HK-2 (cell line): ENCODE measurements at regions not wholly inside any gene's neighbourhood (a gene's known extent, or its start where the extent isn't known, plus 50 kb on each side); places are given as distances from the start of the nearest gene placed in this dataset.
"Not testable (repeated sequence)": the region's sequence is repeated elsewhere in the genome, so short reads cannot be mapped to it uniquely, and the experiment has no call there.

Experiments
- DNase-seq: peaks from one replicate; pipeline ENCODE4 v3.0.0-alpha.2; 2018; ENCODE audit not compliant: unreplicated experiment

GRCh38 chr6:145155873-145156782 is 579.2 kb downstream of the EPM2A start:
- no peak for DNase-seq

GRCh38 chr6:145158636-145159035 is 576.7 kb downstream of the EPM2A start:
- DNase-seq: not testable (repeated sequence)

DNA sequence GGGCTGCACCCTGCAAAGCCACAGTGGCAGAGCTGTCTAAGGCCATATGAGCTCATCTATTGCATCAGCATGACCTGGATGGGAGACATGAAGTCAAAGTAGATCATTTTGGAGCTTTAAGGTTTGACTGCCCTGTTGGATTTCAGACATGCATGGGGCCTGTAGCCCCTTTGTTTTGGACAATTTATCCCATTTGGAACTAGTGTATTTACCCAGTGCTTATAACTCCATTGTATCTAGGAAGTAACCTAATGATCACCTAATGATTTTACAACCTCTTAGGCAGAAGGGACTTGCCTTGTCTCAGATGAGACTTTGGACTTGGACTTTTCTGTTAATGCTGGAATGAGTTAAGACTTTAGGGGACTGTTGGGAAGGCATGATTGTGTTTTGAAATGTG is 575.4 kb downstream of the EPM2A start:
- DNase-seq: no peak

DNA sequence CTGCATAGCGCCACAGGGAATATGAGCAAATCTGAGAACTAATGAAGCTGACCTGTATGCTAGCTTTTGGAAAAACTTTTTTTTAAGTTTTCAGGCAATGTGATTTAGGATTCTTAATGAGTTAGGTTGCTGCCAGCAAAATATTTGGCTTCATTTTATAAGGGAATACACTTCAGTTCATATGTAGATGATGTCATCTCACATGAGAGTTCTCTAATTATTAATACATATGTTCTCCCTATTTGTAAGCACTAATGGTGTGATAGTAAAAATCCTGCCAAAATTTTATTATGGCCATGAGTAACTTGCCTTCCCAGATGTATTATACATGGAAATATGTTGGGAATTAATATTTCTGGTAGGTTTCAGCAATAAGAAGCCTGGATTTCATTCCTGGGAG is 573.8 kb downstream of the EPM2A start:
- DNase-seq: no peak

- no peak for DNase-seq
Observed at GRCh38 chr6:145169726-145170224, 565.5 kb downstream of the EPM2A start.

DNA sequence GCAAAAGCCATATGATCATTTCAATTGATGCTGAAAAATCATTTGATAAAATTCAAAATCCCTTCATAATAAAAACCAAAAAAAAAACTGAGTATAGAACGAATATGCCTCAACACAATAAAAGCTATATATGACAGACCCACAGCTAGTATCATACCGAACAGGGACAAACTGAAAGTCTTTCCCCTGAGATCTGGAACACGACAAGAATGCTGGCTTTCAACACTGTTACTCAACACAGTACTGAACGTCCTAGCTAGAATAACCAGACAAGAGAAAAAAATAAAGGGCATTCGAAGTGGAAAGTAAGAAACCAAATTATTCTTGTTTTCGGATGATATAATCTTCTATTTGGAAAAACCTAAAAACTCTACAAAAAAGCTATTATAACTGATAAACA is 559.9 kb downstream of the EPM2A start:
- DNase-seq: no peak

GRCh38 chr6:145178391-145178790 is 556.9 kb downstream of the EPM2A start:
- DNase-seq: no peak

GRCh38 chr6:145187491-145188206 is 547.7 kb downstream of the EPM2A start:
- no peak for DNase-seq

DNA sequence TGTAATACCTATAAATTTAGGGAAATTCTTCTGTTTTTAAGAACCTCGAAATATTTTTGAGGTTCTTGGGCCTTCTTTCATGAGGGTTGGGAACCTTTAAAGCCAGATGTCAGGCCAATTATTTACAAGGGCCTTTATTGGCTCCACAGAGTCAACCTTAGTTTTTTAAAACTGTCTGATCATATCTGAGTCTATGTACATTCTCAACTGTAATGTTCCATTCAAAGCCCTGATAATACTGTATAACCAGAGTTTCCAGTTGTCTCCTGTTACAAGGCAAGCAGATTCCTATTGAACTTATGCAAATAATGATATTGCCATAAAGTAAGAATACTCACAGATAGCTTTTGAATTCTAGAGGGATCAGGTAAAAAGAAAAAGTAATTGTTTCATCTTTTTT is 545.5 kb downstream of the EPM2A start:
- no peak for DNase-seq

GRCh38 chr6:145194389-145194788 is 540.9 kb downstream of the EPM2A start:
- DNase-seq: no peak

GRCh38 chr6:145199961-145200360 is 535.4 kb downstream of the EPM2A start:
- DNase-seq: no peak

- DNase-seq: no peak
Observed at GRCh38 chr6:145204301-145204700, 531.0 kb downstream of the EPM2A start.

DNA sequence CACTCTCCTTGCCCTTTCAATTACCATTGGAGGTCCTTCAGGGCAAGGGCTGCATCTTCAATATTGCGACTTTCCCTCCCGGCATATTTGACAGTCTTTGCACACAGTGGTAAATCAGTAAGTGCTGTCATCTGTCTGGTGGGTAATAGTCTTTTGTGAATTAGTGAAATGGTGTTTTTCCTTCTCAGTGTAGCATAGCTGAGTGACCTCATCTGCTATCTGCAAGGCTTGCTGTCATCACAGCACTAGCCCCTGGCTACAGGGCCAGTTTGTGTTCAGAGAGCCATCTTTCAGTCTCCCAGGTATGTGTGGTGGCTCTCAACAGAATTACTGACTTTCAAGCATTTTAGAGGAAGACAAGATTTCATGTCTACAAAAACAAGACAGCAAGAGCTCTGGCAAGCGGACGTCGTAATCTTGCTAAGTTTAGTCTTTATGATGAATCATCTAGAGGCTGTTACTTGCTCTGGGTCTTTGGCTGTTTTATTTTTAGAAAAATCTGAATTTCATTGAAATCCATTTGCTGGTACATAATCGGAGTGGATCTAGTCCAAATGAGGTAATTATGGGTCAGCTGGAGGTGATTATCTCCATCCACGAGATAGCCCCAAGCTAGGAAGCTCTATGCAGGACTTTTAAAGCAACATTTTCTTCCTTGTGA is 528.9 kb downstream of the EPM2A start:
- DNase-seq: no peak

GRCh38 chr6:145208474-145208873 is 526.8 kb downstream of the EPM2A start:
- DNase-seq: no peak

GRCh38 chr6:145209272-145209671 is 526.0 kb downstream of the EPM2A start:
- DNase-seq: no peak

DNA sequence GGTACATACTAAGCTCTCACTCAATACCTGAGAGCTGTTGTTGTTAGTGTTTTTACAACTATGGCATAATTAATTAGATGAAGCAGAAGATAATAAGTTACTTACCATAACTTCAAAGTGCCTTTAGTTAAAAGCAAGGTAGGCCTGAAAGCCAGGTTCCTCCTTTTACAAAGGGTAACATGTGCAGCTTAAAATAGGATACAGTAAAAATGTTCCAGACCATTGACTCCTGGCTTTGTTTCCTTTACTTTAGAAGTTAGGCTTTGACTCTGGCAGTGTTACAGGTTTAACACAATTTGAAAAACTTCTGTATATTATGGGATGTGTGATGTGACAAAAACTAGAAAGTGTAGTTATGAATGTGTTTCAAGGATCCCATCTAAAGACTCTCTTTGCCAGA is 522.5 kb downstream of the EPM2A start:
- no peak for DNase-seq

- DNase-seq: no peak
Observed at GRCh38 chr6:145213614-145214013, 521.7 kb downstream of the EPM2A start.

DNA sequence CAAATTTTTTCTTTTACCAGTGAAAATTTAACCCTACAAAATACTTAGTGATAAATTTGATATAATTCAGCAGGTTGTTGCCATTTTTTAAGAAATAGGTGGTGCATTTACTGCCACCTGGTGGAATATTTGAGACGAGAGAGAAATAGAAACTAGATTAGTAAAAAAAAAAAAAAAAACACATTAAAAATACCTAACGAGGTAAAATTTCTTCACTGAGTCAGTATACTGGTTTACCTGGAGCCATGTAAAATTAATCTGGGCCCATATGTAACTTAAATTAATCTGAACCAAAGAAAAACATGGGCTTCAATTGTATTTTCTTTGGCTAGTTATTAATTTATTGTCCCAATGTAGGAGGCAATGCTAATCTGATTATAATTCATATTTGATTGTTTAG is 520.8 kb downstream of the EPM2A start:
- no peak for DNase-seq

GRCh38 chr6:145224450-145224849 is 510.9 kb downstream of the EPM2A start:
- no peak for DNase-seq

GRCh38 chr6:145225500-145225899 is 509.8 kb downstream of the EPM2A start:
- DNase-seq: no peak

DNA sequence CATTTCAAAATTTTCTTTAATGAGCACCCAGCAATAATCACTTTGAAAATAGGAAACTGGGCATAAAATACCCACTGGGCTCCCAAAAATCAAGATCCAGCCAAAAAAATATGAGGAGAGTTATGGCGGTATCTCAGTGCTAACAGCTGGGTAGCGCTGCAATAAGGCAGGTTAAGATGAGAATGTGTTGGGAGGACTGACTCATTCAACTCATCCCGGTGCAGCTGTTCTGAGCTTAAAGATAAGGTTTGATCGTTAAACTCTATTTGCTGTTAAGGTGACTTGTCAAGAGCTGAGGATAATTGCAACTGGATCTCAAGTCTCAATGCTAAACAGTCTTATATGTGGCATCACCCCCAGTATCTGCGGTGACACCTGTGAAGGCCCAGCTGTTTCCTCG is 507.7 kb downstream of the EPM2A start:
- no peak for DNase-seq

- no peak for DNase-seq
Observed at GRCh38 chr6:145228962-145229582, 506.2 kb downstream of the EPM2A start.
